Skin of body (tissue), 1 donor: ENCODE measurements at regions not wholly inside any gene's neighbourhood (a gene's known extent, or its start where the extent isn't known, plus 50 kb on each side); places are given as distances from the start of the nearest gene placed in this dataset.

Experiments
- DNase-seq: peaks from one replicate; lab custom pipeline; 2025; lab: John Stamatoyannopoulos, UW

- no peak for DNase-seq
Observed at GRCh38 chr6:164322533-164322932, 908.0 kb downstream of the QKI start.

DNA sequence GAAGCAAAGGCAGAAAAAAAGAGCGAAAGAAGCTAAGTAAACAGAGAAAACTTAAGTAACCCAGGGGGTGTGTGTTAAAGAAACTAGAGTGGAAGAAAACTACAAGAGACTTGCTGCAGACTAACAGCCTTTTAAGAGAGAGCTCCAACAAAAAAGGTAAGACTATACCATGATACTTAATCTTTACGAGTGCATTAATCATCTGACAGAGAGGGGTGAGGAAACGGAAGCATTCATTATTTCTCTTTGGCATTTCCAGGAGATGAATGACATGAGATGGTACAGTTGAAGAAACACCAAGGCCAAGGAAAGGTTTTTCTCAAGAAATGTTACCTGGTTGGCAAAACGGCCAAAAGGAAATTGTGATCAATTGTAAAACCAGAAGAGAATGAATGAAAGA is 906.8 kb downstream of the QKI start:
- DNase-seq: no peak

DNA sequence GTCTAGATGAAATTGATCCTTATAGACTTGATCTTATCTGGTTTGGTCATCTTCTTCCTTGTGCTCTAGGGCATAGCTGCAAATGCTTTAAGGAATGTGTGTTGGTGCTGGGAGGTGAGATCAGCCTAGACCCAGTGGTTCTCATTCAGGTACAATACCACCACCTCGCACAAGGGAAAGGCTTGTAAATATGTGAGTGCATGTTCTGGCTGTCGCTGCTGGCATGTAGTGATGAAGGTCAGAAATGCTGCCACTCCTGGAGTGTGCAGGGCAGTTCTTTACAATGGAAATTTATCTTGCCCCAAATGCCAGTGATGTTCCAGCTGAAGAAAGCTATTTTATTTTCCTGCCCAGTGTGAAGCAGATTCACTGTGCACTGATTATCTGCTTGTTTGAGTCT is 900.9 kb downstream of the QKI start:
- no peak for DNase-seq

GRCh38 chr6:164308339-164308738 is 893.8 kb downstream of the QKI start:
- DNase-seq: no peak

DNA sequence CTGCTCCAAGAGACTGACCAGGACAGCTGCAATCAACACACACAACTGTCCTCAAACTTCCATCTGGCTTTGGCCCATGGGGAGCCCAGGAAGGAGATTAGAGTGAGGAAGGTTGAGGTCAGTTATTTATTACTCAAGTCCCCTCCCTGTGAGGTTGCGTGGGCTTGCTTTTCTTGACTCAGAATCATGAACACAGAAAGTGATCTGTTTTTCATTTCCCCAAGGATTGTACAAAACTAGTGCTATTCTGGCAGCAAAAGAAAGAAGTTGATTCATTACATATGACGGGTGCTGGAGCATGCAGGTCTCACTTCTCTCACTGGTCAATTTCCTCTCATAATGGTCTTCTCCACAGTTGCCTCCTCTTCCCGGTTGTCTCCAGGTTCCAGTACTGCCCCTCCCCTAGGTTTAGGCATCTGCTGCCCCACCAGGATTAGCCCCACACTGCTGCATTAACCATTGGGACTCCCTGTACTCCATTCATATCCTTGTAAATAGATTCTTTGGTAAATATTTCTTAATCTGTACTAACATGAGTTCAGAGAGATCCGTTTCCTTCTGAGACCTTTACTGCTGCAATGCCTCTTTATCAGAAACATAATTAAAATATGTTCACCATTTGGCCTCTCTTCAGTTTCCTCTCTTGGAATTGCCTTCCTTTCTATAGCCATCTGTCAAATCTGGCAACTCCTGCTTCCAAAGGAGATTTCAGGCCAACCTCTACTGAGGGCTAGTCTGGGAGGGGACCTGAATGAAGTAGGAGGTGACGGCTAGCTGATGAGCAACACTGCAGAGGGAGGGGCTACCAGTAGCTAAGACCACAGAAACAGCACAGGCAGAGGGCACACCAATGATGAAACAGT is 888.8 kb downstream of the QKI start:
- DNase-seq: peak; percentile 44

DNA sequence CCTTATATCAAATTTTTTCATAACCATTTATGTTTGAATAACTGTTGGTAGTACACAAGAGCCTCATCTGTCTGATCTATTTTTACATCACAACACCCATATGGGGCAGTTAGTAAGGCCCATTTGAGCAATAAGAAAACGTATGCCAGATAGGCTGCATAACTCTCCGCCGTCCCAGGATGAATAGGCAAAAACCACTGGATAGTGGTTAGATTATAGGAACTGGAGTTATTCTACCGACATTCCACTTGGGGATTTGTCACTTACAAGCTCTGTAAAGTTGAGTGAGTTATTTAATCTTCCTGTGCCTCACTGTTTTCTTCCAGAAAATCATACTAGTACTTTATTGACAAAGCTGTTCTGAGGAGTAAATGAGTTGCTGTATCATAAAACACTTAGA is 881.9 kb downstream of the QKI start:
- no peak for DNase-seq

DNA sequence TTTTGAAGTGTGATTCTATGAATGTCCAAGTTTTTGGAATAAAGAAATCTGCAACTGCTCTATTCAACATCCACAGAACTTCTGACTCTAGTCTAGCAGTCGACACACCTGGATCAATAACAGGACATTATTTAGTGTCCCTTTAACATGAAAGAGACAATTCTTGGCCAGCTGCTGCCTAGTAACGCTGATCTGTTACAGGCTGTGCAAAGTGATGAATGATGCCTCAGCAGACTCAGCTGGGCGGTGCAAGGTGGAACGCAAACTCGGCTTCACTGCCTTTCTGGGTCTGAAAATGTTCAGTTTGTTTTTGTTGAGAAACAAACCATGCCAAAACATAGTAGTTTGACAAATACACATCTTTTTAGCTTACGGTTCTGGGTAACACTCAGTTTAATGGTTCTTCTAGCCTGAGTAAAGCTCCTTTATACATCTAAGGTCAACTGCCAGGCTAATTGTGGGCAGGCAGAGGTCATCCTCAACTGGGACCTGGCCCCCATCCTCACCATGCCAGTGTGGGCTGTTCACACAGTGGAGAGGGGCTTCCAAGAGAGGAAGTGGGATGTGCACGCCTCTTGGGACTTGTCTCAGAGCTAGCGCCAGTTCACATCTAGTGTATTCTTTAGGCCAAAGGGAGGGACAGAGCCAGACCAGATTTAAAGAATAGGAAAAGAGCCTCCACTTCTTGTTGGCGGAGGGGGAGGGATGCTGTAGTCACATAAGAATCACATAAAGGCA is 879.7 kb downstream of the QKI start:
- no peak for DNase-seq

DNA sequence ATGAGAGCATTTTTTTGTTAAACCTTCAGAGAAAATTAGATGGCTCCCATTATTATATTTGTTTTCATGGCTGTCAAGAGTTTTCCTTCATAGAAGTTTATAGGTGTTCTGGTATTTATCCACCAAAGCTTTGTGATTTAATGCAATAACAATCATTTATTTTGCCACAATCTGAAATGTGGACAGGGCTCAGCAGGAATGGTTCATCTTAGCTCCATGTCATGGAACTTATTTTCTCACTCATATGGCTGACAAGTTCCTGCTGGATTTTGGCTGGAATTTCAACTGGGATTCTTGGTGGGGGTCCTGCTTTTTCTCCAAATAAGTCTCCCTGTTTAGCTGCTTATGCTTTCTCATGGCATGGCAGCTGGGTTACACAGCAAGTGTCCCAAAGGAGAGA is 876.7 kb downstream of the QKI start:
- DNase-seq: no peak

- no peak for DNase-seq
Observed at GRCh38 chr6:164290101-164290500, 875.6 kb downstream of the QKI start.

DNA sequence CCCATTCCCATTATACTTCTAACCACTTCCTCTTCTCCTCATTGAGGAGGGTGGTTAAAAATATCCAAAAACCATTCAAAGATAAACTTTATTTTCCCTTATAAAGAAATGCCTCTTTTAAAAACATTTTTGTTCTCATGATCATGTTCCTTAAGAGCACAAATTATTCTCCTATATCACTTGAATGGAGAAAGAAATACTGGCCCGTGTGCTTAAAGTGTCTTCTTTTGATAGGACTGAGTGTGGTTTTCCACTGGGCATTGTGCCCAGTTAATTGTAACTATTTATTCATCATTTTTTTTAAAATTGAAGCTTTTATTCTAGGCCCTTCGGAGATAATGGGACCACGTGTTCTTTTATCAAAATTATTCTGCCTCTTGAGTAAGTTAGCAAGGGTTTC is 871.5 kb downstream of the QKI start:
- DNase-seq: no peak

DNA sequence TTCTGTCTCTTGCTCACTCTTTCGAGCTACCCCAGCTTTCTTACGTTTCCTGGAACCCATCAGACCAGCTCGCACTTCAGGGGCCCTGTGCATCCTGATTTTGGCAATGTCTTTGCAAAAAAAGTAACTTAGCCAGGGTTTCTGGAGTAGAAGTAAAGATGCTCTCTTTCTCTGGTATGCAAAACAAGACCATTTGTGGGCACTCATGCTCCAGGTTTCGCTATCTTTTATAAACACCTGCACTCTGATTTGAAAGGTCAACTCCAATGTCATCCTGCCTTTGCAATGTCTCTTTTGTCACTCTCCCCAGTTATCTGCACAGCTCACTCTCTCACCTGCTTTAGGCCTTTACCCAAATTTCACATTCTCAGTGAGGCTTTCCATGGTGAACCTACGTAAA is 869.1 kb downstream of the QKI start:
- no peak for DNase-seq

DNA sequence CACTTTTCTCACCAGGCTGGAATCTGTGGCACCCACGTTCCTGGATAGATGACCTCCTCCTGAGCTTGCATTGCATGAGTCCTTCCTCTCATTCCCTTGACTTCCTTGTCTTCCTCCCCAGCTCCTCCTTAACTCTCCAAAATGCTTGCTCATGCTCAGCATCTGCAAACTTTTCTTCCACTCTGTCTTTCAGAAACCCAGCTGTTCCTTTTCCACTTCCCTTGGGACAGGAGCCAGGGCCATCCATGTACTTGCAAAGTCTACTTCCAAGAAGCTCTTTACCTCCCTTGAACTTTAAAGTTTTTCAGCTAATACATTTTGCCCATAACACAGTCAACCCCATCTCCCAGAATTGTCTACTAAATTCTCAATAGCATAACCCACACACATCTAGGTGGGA is 861.7 kb downstream of the QKI start:
- no peak for DNase-seq

DNA sequence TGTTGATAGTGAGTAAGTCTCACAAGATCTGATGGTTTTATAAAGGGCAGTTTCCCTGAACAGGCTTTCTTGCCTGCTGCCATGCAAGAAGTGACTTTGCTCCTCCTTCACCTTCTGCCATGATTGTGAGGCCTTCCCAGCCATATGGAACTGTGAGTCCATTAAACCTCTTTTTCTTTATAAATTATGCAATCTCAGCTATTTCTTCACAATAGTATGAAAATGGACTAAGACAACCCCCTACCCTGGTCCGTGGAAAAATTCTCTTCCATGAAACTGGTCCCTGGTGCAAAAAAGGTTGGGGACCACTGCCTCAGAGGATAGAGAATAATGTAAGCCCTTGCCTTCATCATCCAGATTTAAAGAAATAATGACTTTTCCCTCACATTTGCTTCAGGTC is 861.3 kb downstream of the QKI start:
- DNase-seq: no peak

GRCh38 chr6:164274493-164274892 is 860.0 kb downstream of the QKI start:
- DNase-seq: no peak

DNA sequence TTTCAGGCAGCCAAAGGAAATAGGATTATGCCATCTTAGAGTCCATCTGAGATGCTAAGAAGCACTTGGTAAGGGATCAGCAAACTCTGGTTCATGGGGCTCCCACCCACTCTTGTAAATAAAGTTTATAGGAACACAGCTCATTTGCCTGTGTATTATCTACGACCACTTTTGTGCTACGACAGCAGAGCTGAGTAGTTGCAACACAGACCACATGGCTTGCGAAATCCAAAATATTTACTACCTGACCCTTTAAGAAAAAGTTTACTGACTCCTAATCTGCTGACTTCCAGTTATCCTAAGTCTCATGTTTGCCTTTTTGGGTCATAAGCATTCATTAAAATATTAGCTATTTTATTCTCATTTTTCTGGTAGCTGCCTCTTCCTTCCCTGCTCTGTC is 859.0 kb downstream of the QKI start:
- no peak for DNase-seq

DNA sequence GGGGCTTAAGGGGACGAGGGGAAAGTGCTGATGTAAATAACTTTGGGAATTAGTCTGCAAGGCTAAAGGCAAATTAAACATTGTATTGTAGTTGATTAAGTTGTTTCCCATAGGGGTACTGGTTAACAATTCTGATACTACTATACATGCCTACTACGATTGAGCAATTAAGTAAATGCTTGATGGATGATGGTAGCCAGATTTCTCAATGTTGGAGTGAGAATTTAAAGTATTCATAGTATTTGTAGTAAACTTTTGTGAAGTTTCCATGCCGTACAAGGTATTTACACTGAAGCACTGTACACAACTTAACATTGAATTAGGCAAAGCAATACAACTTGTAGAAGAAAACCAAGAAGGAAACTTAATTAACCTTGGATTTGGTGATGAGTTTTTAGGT is 852.3 kb downstream of the QKI start:
- DNase-seq: no peak

DNA sequence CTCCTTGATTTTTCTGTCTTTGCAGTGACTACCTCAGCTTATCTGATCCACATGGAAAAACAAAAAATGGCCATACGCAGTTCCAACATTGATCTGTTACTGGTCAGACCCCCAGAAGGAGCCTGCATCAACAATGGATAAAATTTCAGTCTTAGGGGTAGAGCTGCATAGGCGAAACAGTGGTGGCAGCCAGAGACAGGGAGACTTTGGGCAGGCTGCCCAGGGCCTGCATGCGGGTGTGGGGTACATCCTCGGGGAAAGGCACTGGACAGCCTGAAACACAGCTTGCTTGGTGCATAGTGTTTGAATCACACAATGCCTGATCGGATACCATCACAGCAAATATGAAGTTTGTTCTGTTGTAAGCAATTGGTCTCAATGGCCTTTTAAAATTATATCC is 847.8 kb downstream of the QKI start:
- no peak for DNase-seq

DNA sequence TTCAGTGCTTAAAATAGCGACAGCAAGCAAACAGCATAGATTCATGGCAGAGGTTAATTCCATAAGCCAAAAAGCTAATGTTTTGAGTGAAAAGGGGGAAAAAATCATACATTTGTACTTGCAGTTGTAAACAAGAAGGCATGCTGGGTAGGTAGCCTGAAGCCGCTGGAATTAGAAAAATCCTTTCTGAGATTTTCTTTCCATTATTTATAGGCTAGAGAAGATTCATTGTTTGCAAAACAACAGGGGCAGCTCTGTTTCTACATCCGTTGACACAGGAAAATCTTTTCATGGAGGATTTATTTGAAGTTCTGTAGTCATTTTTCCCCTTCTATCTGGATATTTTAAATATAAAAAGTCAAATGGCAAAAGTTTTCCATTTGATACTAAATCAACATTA is 843.9 kb downstream of the QKI start:
- DNase-seq: no peak

- DNase-seq: no peak
Observed at GRCh38 chr6:164252948-164253347, 838.4 kb downstream of the QKI start.

DNA sequence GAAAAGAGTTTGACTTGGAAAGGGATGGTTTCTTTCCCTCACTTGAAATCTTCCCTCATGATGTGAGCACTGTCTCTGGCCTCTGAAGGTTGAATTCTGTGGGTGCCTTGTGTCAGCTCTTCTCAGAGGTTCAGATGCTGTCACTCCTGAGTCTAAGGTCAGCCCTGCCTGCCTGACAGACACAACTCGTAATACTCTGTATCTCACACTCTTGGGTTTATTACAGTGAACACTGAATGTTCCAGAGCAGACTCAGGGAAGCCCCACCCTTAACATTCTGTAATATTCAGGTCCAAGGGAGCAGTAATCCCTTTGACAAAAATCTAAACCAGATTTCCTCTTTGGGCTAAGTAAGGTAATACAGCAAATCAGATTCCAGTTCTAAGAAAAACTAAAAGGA is 837.8 kb downstream of the QKI start:
- DNase-seq: no peak

GRCh38 chr6:164247106-164247505 is 832.6 kb downstream of the QKI start:
- no peak for DNase-seq

- no peak for DNase-seq
Observed at GRCh38 chr6:164246082-164246481, 831.6 kb downstream of the QKI start.

DNA sequence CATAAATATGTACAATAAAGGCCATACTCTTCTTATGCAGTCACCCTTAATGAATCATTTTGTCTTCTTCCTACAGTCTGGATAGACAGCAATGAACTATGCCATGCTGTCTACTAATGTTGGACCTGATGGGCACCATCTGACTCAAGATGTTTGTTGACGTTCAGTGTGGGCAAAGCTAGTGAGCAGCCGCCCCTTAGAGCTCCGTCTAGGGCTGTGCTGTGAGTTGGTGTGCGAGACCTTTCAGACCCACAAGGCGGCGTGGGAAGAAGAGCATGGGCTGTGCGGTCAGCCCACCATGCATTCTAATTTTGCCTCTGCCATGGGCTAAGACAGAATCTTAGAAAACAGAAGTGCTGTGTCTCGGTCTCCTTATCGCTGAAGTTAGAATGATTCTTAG is 829.4 kb downstream of the QKI start:
- no peak for DNase-seq
